ENCODE measurements at regions not wholly inside any gene's neighbourhood (a gene's known extent, or its start where the extent isn't known, plus 50 kb on each side); places are given as distances from the start of the nearest gene placed in this dataset.
"Not testable (repeated sequence)": the region's sequence is repeated elsewhere in the genome, so short reads cannot be mapped to it uniquely, and the experiment has no call there.

GRCh38 chr9:104334549-104334948, 169.5 kb upstream of the OR13F1 start:
- DNase-seq, result no peak

- DNase-seq, result no peak
Measured at GRCh38 chr9:104339692-104340091, 164.4 kb upstream of the OR13F1 start.

DNA sequence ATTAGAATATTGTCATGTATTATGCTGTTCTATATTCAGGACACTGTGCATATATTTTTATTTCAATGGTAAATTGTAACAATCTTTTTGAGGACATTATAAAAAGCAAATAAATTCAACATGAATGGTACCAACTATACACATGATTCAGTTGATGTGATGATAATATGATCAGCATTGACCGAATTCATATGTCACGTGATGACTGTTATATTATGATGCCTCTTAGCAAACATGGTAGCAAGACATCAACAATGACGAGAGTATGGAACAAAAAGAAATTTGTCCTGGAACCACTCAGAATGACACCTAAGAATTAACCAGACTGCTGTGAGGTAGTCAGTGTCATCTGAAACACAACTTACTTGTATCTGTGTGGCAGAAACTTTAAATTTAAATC, 161.5 kb upstream of the OR13F1 start:
- no peak for DNase-seq

GRCh38 chr9:104345061-104345460, 159.0 kb upstream of the OR13F1 start:
- DNase-seq, result no peak

- DNase-seq, result no peak
Measured at GRCh38 chr9:104350541-104350940, 153.5 kb upstream of the OR13F1 start.

DNA sequence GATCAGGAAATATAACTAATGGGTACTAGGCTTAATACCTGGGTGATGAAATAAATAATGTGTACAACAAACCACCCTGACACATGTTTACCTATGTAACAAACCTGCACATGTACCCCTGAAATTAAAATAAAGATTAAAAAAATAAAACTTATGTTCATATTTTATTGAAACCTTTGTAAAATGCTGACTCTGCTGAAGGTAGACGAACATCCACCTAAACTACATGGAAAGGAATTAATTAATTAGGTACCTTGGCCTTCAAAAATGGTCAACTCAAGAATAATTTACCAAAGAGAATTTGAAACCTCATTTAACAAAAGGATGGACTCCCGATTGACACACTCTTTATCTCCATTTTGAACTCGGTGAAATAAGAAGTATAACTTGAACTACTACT, 152.3 kb upstream of the OR13F1 start:
- no peak for DNase-seq

GRCh38 chr9:104361207-104361606, 142.9 kb upstream of the OR13F1 start:
- no peak for DNase-seq

DNA sequence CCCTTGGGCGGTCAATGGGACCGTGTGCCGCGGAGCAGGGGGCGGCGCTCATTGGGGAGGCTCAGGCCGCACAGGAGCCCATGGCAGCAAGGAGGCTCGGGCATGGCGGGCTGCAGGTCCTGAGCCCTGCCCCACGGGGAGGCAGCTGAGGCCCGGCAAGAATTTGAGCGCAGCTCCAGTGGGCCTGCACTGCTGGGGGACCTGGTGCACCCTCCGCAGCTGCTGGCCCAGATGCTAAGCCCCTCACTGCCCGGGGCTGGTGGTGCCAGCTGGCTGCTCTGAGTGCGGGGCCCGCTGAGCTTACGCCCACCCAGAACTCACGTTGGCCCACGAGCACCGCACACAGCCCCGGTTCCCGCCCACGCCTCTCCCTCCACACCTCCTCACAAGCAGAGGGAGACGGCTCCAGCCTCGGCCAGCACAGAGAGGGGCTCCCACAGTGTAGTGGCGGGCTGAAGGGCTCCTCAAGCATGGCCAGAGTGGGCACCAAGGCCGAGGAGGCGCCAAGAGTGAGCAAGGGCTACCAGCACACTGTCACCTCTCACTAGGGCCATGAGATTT, 141.1 kb upstream of the OR13F1 start:
- DNase-seq, result no peak

GRCh38 chr9:104367507-104367906, 136.6 kb upstream of the OR13F1 start:
- DNase-seq, result no peak

- not testable (repeated sequence) for DNase-seq
Measured at GRCh38 chr9:104368318-104368717, 135.7 kb upstream of the OR13F1 start.

DNA sequence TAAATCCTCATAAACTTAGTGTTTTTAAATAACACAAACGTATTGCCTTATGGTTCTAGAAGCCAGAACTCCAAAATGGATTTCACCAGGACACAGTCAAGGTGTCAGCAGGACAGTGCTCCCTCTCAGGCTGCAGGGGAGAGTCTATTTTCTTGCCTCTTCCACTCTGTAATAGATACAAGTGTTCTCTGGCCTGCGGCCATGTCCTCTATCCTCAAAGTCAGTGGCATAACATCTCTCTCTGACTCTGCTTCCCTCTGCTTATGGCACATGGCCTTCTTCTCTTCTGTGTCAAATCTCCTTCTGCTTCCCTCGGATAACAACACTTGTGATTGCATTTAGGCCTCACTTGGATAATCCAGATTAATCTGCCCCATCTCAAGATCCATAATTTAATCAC, 129.4 kb upstream of the OR13F1 start:
- no peak for DNase-seq

GRCh38 chr9:104386013-104386412, 118.0 kb upstream of the OR13F1 start:
- no peak for DNase-seq

- DNase-seq, result no peak
Measured at GRCh38 chr9:104386425-104387069, 117.5 kb upstream of the OR13F1 start.

- no peak for DNase-seq
Measured at GRCh38 chr9:104388071-104388470, 116.0 kb upstream of the OR13F1 start.

DNA sequence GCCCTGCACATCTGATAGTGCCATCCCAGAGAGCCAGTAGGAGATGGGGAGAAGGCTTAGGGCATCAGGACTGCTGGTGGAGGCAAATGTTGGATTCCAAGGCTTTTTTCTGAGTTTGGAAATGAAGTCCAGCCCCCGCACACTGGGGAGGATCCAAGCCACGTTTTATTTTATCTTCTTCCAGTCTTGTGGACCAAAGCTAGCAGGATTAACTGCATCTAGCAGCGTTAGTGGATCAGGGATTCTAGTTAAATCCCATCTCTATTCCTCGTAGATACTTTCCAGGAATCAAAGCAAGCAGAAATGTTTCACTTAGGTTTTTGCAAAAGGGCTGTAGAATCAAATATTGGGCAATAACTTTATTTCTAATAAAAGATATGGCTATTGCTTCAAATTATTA, 114.7 kb upstream of the OR13F1 start:
- no peak for DNase-seq

DNA sequence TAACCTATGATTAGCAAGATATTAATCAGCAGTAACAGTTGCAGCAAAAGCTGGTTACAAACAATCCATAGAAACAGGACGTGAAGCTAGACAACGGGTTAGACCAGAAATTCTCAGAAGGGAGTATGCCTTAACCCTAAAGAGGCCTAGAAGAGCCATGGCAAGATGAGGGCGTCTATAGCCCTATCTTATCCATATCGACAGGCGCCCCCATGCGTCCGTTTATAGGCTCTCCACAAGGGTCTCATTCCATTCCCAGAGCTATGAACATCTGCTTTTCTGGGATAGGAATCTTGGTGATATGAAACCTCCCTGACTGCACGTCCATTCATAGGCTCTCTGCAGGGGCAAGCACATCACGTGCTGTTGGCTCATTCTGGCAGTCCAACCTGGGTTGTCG, 109.2 kb upstream of the OR13F1 start:
- not testable (repeated sequence) for DNase-seq

- no peak for DNase-seq
Measured at GRCh38 chr9:104412238-104412637, 91.8 kb upstream of the OR13F1 start.

- DNase-seq, result no peak
Measured at GRCh38 chr9:104416470-104416869, 87.6 kb upstream of the OR13F1 start.

DNA sequence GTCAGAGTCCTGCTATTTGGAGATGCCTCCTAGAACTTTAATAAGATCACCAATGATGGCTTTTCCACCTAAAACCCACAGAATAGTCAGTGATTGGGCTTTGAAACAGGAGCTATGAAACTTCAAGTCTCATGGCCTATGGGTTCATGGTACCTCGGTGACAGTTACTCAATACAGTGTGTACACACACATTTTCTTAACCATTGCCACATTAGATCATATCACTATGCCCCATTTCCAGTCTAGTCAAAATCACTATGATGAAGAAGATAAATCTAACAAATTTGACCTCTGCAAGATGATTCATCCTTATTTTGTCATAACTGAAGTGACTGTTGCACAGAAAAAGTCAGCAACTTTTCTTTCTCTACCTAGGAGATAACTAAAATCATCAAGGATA, 86.8 kb upstream of the OR13F1 start:
- peak; percentile 11 for DNase-seq

GRCh38 chr9:104429031-104429546, 75.0 kb upstream of the OR13F1 start:
- DNase-seq, result no peak

- DNase-seq, result no peak
Measured at GRCh38 chr9:104435059-104435458, 69.0 kb upstream of the OR13F1 start.

- DNase-seq, result no peak
Measured at GRCh38 chr9:104448036-104448435, 56.0 kb upstream of the OR13F1 start.

All from activated CD4-positive, alpha-beta T cell treated with anti-CD3 and anti-CD28 coated beads, Interleukin-2, Interleukin-6, amounts not matched to agents 100 ng/mL and 50 ng/mL, durations not matched to agents 16 hours and 8 hours (primary cell).